ENCODE measurements at regions not wholly inside any gene's neighbourhood (a gene's known extent, or its start where the extent isn't known, plus 50 kb on each side); places are given as distances from the start of the nearest gene placed in this dataset.

DNA sequence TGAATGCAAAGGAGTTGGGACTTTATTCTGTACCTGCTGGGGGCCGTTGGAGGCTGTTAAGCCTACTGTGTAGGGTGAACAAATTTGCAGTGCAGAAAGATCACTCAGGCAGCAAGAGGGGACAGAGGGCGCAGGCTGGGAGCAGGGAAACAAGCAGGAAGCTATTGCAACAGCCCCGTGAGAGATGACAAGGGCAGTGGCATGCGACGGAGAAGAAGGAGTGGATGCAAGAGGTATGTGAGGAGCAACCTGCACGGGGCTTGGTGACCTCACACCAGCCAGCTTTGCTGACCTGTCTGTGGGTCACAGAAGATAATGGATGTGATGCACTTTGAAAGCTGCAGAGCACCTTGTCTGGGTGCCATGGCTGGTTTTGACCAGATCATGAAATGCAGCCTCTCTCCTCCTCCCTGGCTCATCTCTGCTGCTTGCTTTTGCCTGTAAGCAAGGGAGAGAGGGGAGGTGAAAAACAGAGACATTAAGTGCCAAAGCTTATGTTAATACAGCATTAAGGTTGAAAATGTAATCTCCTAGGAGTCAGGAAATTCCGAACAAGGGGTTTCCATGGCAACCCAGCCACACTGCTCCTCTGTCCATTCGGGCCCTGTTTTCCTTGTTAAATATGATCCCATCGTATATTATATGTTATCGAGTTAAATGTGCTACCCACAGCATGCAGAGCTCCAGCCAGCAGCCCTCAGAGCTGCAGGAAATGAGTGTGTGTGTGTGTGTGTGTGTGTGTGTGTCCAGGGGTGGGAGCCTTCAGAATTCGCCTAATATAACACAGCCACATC lies 314.3 kb upstream of the ZMIZ1 start:
- no peak for TF ChIP-seq REST (IDR thresholded peaks at IDR 0.05; ENCODE audit: low read depth)
- TF ChIP-seq EGR1 (IDR thresholded peaks at IDR 0.05) = no peak
- no peak for TF ChIP-seq FOXM1 (IDR thresholded peaks at IDR 0.05; ENCODE audit: borderline replicate concordance, low read depth)
- no peak for TF ChIP-seq TEAD4 (IDR thresholded peaks at IDR 0.05)
- no peak for TF ChIP-seq CEBPB (IDR thresholded peaks at IDR 0.05)
- TF ChIP-seq NFIC (IDR thresholded peaks at IDR 0.05) = no peak
- no peak for TF ChIP-seq YY1 (IDR thresholded peaks at IDR 0.05; ENCODE audit: low read depth)
- TF ChIP-seq MAX (IDR thresholded peaks at IDR 0.05) = no peak
- TF ChIP-seq USF1 (IDR thresholded peaks at IDR 0.05) = no peak
- TF ChIP-seq TAF1 (IDR thresholded peaks at IDR 0.05; ENCODE audit: low read depth) = no peak
- TF ChIP-seq CREB1 (IDR thresholded peaks at IDR 0.05; ENCODE audit: low read depth) = no peak
- TF ChIP-seq ZBTB7A (IDR thresholded peaks at IDR 0.05; ENCODE audit: low read depth) = no peak
- TF ChIP-seq EP300 (IDR thresholded peaks at IDR 0.05; ENCODE audit: borderline replicate concordance) = no peak
- TF ChIP-seq RAD21 (IDR thresholded peaks at IDR 0.05; ENCODE audit: low read depth) = no peak
- TF ChIP-seq TCF12 (IDR thresholded peaks at IDR 0.05; ENCODE audit: low read depth) = no peak

DNA sequence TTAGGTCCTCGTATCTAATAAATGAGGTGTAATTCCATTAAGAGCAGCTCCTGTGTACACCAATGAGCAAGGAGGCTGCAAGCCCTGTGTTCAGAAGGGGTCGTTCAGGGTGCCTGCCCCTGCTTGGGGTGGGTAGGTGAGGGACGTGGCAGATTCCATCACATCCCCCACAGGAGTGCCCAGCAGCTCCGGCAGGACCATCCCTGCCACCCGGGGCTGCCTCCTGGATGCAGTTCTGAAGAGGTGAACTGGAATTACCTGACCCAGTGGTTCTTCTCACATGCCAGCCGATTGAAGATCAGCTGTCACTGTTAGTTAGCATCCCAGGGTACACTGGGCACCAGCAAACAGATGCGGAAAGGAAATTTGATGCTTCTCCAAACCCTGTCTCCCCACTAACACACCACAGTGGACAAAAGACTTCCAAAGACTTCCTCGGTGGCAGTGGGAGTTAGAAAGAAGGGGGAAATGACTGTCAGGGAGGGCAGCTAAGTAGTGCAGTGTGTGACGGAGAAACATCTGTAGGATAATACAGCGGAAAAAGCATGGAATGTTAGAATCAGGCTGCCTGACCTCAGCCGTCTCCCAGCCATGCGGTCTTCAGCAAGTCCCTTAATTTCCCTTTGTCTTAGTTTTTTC lies 313.6 kb upstream of the ZMIZ1 start:
- no peak for TF ChIP-seq FOXM1 (IDR thresholded peaks at IDR 0.05; ENCODE audit: borderline replicate concordance, low read depth)
- TF ChIP-seq EP300 (IDR thresholded peaks at IDR 0.05; ENCODE audit: borderline replicate concordance) = no peak
- TF ChIP-seq EGR1 (IDR thresholded peaks at IDR 0.05) = no peak
- no peak for TF ChIP-seq ZBTB7A (IDR thresholded peaks at IDR 0.05; ENCODE audit: low read depth)
- no peak for TF ChIP-seq NFIC (IDR thresholded peaks at IDR 0.05)
- no peak for TF ChIP-seq YY1 (IDR thresholded peaks at IDR 0.05; ENCODE audit: low read depth)
- TF ChIP-seq RAD21 (IDR thresholded peaks at IDR 0.05; ENCODE audit: low read depth) = no peak
- no peak for TF ChIP-seq USF1 (IDR thresholded peaks at IDR 0.05)
- TF ChIP-seq TAF1 (IDR thresholded peaks at IDR 0.05; ENCODE audit: low read depth) = no peak
- no peak for TF ChIP-seq CREB1 (IDR thresholded peaks at IDR 0.05; ENCODE audit: low read depth)
- no peak for TF ChIP-seq TEAD4 (IDR thresholded peaks at IDR 0.05)
- no peak for TF ChIP-seq MAX (IDR thresholded peaks at IDR 0.05)

DNA sequence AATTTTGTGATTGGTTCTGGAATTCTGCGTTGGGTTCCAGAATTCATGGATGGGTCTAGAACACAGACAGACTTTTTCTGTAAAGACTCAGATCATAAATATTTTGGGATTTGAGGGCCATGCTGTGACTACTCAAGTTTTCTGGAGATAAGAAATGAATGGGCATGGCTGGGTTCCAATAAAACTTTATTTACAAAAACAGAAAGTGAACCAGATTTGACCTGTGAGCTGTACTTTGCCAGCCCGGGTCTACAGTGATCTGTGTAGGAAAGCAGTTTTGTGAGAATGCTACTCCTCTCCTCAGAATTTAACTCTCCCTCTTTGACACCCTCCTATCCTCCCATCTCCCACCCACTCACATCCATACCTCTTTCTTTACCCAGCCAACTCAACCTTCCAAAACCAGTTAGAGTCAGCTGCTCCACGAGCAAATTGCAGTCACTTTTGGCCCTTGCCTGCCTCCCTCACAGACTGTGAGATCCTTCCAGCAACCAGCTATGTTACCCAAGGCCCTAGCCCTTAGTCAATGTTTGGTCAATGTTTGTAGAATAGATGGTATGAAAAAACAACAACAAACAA lies 312.8 kb upstream of the ZMIZ1 start:
- TF ChIP-seq NFIC (IDR thresholded peaks at IDR 0.05) (0 out of 2 replicates have a peak, but pooled peaks have one; percentile 5), CEBPB (IDR thresholded peaks at IDR 0.05) (no peak), FOXM1 (IDR thresholded peaks at IDR 0.05; ENCODE audit: borderline replicate concordance, low read depth) (no peak)

GRCh38 chr10:78756604-78757343 lies 312.0 kb upstream of the ZMIZ1 start:
- TF ChIP-seq RAD21 (IDR thresholded peaks at IDR 0.05; ENCODE audit: low read depth) (peak; percentile 28; the same call in 1 of the 2 replicates), TEAD4 (IDR thresholded peaks at IDR 0.05) (no peak; the same call in 1 of the 2 replicates), YY1 (IDR thresholded peaks at IDR 0.05; ENCODE audit: low read depth) (no peak), USF1 (IDR thresholded peaks at IDR 0.05) (peak; percentile 79), TAF1 (IDR thresholded peaks at IDR 0.05; ENCODE audit: low read depth) (no peak), EP300 (IDR thresholded peaks at IDR 0.05; ENCODE audit: borderline replicate concordance) (peak; percentile 80; the same call in 1 of the 2 replicates), TCF12 (IDR thresholded peaks at IDR 0.05; ENCODE audit: low read depth) (peak; percentile 89), EGR1 (IDR thresholded peaks at IDR 0.05) (no peak), MAX (IDR thresholded peaks at IDR 0.05) (peak; percentile 84), NFIC (IDR thresholded peaks at IDR 0.05) (peak; percentile 52; the same call in 1 of the 2 replicates), CEBPB (IDR thresholded peaks at IDR 0.05) (peak; percentile 98), FOXM1 (IDR thresholded peaks at IDR 0.05; ENCODE audit: borderline replicate concordance, low read depth) (no peak)

GRCh38 chr10:78757344-78757925 lies 311.3 kb upstream of the ZMIZ1 start:
- TF ChIP-seq MAX (IDR thresholded peaks at IDR 0.05) (peak; percentile 33), TCF12 (IDR thresholded peaks at IDR 0.05; ENCODE audit: low read depth) (peak; percentile 78), EP300 (IDR thresholded peaks at IDR 0.05; ENCODE audit: borderline replicate concordance) (peak; percentile 76; the same call in 1 of the 2 replicates), YY1 (IDR thresholded peaks at IDR 0.05; ENCODE audit: low read depth) (peak; percentile 21; the same call in 1 of the 2 replicates), FOXM1 (IDR thresholded peaks at IDR 0.05; ENCODE audit: borderline replicate concordance, low read depth) (no peak), USF1 (IDR thresholded peaks at IDR 0.05) (no peak), TEAD4 (IDR thresholded peaks at IDR 0.05) (peak; percentile 54), NFIC (IDR thresholded peaks at IDR 0.05) (peak; percentile 39; the same call in 1 of the 2 replicates), CEBPB (IDR thresholded peaks at IDR 0.05) (no peak), RAD21 (IDR thresholded peaks at IDR 0.05; ENCODE audit: low read depth) (0 out of 2 replicates have a peak, but pooled peaks have one; percentile 6)

Measured in Ishikawa (cell line).